Ishikawa (cell line): ENCODE measurements at regions not wholly inside any gene's neighbourhood (a gene's known extent, or its start where the extent isn't known, plus 50 kb on each side); places are given as distances from the start of the nearest gene placed in this dataset.
"Not testable (repeated sequence)": the region's sequence is repeated elsewhere in the genome, so short reads cannot be mapped to it uniquely, and the experiment has no call there.

Source experiments
- CEBPB ChIP-seq: IDR thresholded peaks from 2 replicates; pipeline ENCODE4 v1.6.1; 2012
- CREB1 ChIP-seq: IDR thresholded peaks from 2 replicates; pipeline ENCODE4 v1.6.1; 2012; ENCODE audit warnings: low read depth
- EGR1 ChIP-seq: IDR thresholded peaks from 2 replicates; pipeline ENCODE4 v1.6.1; 2012
- EP300 ChIP-seq: IDR thresholded peaks from 2 replicates; pipeline ENCODE4 v1.6.1; 2012; ENCODE audit warnings: borderline replicate concordance
- NFIC ChIP-seq: IDR thresholded peaks from 2 replicates; pipeline ENCODE4 v1.6.1; 2012
- RAD21 ChIP-seq: IDR thresholded peaks from 2 replicates; pipeline ENCODE4 v1.6.1; 2012; ENCODE audit warnings: low read depth
- REST ChIP-seq: IDR thresholded peaks from 2 replicates; pipeline ENCODE4 v1.6.1; 2012; ENCODE audit warnings: low read depth, mild to moderate bottlenecking
- TAF1 ChIP-seq: IDR thresholded peaks from 2 replicates; pipeline ENCODE4 v1.6.1; 2012; ENCODE audit warnings: low read depth, mild to moderate bottlenecking
- TEAD4 ChIP-seq: IDR thresholded peaks from 2 replicates; pipeline ENCODE4 v1.6.1; 2012
- YY1 ChIP-seq: IDR thresholded peaks from 2 replicates; pipeline ENCODE4 v1.6.1; 2012; ENCODE audit warnings: low read depth
- ZBTB7A ChIP-seq: IDR thresholded peaks from 2 replicates; pipeline ENCODE4 v1.6.1; 2012; ENCODE audit warnings: low read depth
- TF ChIP-seq, protein P1 (sequence below): IDR thresholded peaks from 2 replicates; pipeline ENCODE4 v1.6.1; 2012

GRCh38 chr6:112541847-112542246 lies 194.7 kb downstream of the RFPL4B start:
- not testable (repeated sequence) for TF ChIP-seq EP300, REST, NFIC, EGR1, YY1, ZBTB7A, TAF1, TEAD4, CREB1, CEBPB
- TF ChIP-seq, protein P1, sequence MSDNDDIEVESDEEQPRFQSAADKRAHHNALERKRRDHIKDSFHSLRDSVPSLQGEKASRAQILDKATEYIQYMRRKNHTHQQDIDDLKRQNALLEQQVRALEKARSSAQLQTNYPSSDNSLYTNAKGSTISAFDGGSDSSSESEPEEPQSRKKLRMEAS = not testable (repeated sequence)
- peak; percentile 28; the same call in 1 of the 2 replicates for TF ChIP-seq RAD21
